GM19463 (cell line): ENCODE measurements at regions not wholly inside any gene's neighbourhood (a gene's known extent, or its start where the extent isn't known, plus 50 kb on each side); places are given as distances from the start of the nearest gene placed in this dataset.
"Not testable (repeated sequence)": the region's sequence is repeated elsewhere in the genome, so short reads cannot be mapped to it uniquely, and the experiment has no call there.

Experiments
- ATAC-seq: cut with Tn5 transposase; IDR thresholded peaks from one replicate; pipeline ENCODE4 v1.9.1; 2021; ENCODE audit warnings: mild to moderate bottlenecking, moderate library complexity; ENCODE audit not compliant: unreplicated experiment

DNA sequence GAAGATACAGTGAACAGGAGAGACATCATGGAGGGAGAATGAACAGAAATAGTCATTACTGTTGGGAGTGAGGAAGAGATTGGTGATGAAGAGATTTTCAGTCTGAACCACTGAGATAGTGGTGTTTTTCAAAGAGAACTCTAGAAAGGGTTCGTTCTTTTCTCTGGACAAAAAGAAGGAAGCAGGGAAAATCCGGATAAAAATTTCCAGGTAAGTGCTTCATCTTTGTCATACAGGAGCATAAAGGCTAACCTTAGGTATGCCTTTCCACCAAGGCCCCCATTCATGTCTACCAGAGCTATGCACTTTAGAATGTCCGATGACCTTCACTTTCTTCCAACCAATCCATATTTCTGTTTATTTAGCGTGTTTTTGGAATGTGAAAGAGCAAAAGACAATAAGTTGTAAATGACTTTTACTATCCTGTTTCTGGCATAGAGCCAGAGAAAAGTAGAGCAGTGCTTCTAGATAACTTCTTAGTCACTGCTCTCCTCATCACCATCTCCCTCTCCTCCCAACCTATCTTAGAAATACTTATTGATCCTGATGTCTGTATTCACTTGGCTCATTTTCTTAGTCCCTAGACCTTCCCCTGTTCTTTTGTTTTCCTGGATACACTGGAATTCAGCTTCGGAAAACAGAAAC lies 116.5 kb downstream of the TTC6 start:
- no peak for ATAC-seq

DNA sequence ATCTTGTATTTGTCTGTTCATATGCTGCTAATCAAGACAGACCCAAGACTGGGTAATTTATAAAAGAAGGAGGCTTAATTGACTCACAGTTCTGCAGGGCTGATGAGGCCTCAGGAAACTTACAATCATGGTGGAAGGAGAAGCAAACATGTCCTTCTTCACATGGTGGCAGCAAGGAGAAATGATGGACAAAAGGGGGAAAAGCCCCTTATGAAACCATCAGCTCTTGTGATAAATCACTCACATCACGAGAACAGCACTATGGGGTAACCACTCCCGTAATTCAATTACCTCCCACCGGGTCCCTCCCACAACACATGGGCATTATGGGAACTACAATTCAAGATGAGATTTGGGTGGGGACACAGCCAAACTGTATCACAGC lies 117.0 kb downstream of the TTC6 start:
- not testable (repeated sequence) for ATAC-seq

DNA sequence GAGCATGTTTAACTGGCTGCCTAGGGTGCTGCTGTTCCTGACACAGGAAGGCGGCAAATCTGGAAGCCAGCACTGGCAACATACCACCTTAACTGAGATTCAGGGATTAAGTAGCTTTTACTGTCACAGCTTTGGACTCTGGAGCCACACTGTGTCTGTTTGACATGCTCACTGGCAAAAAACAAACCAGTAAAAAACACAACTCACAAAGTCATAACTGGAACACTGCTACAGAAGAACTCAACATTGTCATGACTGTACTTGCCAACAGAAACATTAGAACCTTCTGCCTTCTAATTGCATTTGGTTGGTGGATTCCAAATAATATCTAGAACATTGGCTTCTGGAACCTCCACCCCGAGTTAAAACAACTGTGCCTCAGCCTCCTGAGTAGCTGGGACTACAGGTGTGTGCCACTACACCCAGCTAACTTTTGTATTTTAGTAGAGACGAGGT lies 117.6 kb downstream of the TTC6 start:
- no peak for ATAC-seq

- no peak for ATAC-seq
Observed at GRCh38 chr14:37720131-37720530, 124.7 kb downstream of the TTC6 start.

DNA sequence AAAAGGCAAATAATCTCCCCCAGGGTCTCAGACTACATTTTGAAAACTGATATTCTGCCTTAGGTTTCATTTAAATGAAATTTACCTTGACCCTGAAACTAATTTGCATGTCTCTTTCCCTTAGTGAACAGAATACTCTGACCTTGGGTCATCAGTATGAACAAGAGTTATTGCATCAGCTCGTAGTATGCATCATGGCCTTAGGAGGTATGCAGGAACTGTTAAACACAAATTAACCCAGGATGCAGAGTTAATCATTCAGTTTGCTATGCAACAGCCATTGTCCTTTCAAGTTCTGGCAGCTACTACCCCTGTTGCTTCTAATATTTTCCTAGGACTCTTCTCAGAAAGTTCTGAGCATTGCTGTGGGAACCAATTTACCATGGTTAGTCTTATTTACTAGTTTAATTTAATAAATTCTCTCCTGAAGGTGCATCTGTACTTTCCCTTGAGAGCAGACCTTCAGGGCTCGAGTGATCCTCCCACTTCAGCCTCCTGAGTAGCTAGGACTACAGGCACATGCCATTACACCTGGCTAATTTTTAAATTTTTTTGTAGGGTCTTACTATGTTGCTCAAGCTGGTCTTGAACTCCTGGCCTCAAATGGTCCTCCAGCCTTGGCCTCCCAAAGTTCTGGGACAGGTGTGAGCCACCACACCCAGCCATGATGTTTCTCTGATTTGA lies 126.7 kb downstream of the TTC6 start:
- peak; percentile 58 for ATAC-seq

GRCh38 chr14:37723515-37723914 lies 128.1 kb downstream of the TTC6 start:
- ATAC-seq = no peak

- no peak for ATAC-seq
Observed at GRCh38 chr14:37726708-37727107, 131.3 kb downstream of the TTC6 start.

- no peak for ATAC-seq
Observed at GRCh38 chr14:37729218-37729617, 133.8 kb downstream of the TTC6 start.

DNA sequence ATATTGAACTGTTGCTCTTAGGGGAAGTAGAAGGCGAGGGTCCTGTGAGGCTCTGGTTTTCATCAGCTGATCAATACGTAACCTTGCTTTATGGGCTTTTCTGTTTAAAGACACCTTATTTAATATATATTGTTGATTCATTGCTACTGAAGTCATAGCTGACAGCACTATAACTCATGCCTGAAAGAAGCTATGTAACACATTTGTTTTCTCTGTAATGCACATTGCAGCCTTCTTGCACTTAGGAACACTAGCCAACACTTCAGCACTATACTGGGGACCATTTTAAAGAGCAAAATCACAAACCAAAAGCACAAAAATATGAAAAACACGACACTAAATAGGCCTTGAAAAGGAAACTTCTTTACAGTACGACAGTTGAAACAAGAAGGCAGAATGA lies 135.7 kb downstream of the TTC6 start:
- no peak for ATAC-seq

DNA sequence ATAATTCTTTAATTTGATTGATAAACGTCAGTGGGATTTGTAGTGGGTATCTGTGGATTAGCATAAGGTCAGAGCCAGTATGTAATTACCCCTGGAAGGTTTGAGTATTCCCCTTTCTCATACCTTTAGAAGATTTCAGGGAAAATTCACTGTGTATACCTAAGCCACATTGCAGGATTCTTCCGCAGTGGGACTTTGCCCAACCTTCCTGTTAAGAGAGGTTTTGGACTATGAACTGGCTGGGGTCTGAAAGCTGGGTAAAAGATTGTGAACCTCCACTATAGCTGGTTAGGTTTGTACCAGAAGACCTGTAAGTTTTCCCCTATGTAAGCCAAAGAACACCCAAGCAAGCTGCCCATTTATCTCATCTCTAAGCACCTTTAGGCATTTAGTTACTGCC lies 150.2 kb downstream of the TTC6 start:
- ATAC-seq = no peak

DNA sequence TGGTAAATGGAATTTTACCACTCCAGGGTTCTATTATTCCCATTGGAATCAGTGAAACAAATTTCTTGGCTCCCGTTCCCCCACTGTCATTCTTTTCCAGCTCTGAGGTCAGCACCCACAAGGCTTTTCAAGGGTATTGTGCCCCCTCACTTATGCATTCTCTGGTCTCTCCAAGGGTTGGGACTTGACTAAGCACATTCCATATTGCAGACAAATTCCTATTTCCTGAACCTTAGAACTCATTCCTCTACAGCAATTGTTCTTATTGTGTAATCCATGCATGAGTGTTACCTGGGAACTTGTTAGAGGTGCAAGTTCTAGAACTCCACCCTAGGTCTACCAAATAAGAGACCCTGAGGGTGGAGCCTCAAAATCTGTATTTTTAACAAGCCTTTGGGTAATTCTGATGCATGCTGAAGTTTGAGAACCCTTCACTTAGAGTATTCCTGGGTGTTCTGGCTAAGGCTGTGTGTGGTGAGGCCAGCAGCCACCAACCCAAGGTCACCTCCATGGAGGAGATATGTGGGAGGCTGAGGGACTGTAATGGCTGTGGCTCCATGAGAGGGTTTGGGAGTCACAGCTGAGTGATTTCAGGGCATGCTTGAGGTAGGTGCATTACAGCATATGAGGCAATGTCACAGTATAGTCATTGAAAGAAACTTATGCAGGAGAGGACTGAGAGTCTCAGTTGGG lies 150.9 kb downstream of the TTC6 start:
- ATAC-seq = no peak

DNA sequence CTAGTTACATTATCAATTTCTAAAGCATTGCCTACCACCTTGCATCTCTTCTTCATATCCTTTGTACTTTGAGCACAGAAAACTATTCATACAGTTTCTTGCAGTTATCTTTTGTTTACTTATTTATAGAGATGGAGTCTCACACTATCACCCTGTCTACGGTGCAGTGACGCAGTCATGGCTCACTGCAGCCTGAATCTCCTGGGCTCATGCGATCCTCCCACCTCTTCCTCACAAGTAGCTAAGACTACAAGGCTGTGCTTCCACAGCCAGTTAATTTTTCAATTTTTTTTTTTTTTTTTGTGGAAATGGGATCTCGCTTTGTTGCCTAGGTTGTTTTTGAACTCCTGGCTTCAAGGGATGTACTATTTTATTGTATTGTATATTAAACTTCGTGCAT lies 158.0 kb downstream of the TTC6 start:
- no peak for ATAC-seq

GRCh38 chr14:37760275-37760674 lies 164.8 kb downstream of the TTC6 start:
- ATAC-seq = not testable (repeated sequence)

DNA sequence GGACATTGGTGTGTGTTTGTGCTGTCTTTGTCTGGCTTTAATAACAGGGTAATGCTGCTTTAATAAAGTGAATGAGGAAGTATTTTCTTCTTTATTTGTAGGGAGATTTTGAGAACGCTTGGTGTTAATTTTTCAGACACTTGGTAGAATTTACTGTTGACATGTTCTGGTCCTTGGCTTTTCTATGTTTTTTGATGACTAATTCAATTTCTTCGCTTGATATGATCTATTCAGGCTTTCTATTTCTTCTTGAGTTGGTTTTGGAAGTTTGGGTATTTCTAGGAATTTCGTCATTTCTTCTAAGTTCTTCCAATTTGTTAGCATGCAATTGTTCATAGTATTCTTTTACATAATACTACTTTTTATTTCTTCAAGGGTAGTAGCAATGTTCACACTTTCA lies 167.8 kb downstream of the TTC6 start:
- ATAC-seq = no peak

GRCh38 chr14:37772283-37772682 lies 176.9 kb downstream of the TTC6 start:
- not testable (repeated sequence) for ATAC-seq

GRCh38 chr14:37776791-37777499 lies 181.5 kb downstream of the TTC6 start:
- no peak for ATAC-seq

DNA sequence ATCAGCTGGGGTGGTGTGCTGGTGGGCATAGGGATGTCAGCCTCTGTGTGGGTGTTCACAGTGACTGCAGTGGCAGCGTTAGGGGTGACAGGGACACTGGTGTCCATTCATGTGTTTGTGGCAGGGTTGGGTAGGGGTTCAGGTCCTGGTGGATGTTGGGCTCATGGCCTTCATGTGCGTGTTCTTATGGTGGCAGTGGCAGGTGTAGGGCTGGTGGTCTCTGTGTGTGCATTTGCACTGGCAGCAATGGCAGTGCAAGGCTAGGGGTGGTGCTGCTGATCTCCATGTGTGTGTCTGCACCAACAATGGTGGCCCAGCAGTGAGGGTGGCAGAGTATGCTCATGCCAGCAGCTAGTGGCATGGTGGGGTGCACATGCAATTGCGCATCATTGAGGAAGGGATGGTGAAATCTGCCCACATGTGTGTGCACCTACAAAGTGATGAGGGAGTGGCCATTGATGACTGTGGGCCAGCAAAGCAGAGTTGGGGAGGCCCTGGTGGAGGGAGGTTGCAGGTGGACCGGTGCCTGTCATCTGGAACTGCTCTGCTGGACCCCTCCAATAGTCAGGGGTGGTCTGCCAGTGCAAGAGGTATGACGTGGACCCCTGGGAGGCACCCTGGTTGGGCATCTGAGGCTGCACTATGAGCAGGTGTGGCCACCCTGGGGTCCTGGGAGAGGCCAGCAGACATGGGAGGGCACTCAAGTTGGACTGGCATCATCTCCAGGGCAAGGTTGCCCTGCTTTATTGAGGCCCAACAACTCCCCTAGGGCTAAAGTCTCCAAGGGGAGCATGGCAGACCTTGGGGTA lies 182.9 kb downstream of the TTC6 start:
- no peak for ATAC-seq

DNA sequence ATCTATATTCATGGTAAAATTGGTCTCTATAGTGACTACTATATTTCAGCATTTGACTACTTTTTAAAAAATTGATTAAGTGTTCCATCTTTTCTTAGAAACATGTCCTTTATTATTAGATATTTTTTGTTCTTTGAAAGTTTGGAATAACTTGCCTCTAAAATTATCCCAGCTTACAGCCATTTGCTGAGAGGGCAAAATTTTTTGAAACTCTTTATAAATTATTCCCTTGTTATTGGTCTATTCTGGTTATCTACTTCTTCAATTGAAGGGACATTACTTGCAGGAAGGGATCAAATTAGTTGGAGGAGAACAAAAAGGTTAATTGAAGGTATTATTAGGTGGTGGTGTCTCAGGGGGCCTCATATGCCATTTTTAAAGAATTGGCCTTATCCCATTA lies 184.1 kb downstream of the TTC6 start:
- no peak for ATAC-seq

DNA sequence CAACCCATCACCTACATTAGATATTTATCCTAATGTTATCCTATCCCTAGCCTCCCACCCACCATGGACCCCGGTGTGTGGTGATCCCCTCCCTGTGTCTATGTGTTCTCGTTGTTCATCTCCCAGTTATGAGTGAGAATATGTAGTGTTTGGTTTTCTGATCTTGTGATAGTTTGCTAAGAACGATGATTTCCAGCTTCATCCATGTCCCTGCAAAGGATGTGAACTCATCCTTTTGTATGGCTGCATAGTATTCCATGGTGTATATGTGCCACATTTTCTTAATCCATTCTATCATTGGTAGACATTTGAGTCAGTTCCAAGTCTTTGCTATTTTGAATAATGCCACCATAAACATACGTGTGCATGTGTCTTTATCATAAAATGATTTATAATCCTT lies 185.3 kb downstream of the TTC6 start:
- not testable (repeated sequence) for ATAC-seq

GRCh38 chr14:37784203-37784826 lies 188.9 kb downstream of the TTC6 start:
- ATAC-seq = not testable (repeated sequence)
